Liver (tissue), 8 donors: ENCODE measurements at regions not wholly inside any gene's neighbourhood (a gene's known extent, or its start where the extent isn't known, plus 50 kb on each side); places are given as distances from the start of the nearest gene placed in this dataset.

ENCODE experiments used
- DNase-seq: peaks from one replicate; pipeline ENCODE4 v3.0.0-alpha.2; 2017; ENCODE audit warnings: low spot score
- H3K27ac ChIP-seq, 2 donors: one replicate each; pipeline ENCODE4 v1.7.0; 2013; ENCODE audit warnings: inconsistent platforms in 2 of 2, low read length in 2 of 2, control low read depth in 1 of 2, low read depth in 1 of 2, mild to moderate bottlenecking in 1 of 2
- H3K27me3 ChIP-seq, 4 donors: one replicate each; pipeline versions ENCODE4 v1.6.1 to v1.7.0; 2013; ENCODE audit warnings: low read length in 3 of 4, inconsistent platforms in 1 of 4, mild to moderate bottlenecking in 1 of 4, moderate library complexity in 1 of 4; ENCODE audit not compliant: control insufficient read depth in 4 of 4, insufficient read depth in 4 of 4
- H3K36me3 ChIP-seq, 4 donors: one replicate each; pipeline versions ENCODE4 v1.6.1 to v1.7.0; 2013; ENCODE audit warnings: low read length in 3 of 4, mild to moderate bottlenecking in 3 of 4, low read depth in 1 of 4, moderate library complexity in 1 of 4; ENCODE audit not compliant: control insufficient read depth in 4 of 4, insufficient read depth in 3 of 4
- H3K4me1 ChIP-seq, 4 donors: one replicate each; pipeline versions ENCODE4 v1.6.1 to v1.7.0; 2013; ENCODE audit warnings: low read length in 3 of 4, mild to moderate bottlenecking in 3 of 4, moderate library complexity in 1 of 4; ENCODE audit not compliant: control insufficient read depth in 4 of 4, insufficient read depth in 4 of 4
- H3K4me3 ChIP-seq, 3 donors: one replicate each; pipeline versions ENCODE4 v1.6.1 to v1.7.0; 2013; ENCODE audit warnings: low read length in 3 of 3, control low read depth in 1 of 3, low read depth in 1 of 3, mild to moderate bottlenecking in 1 of 3
- H3K9ac ChIP-seq, 2 donors: one replicate each; pipeline ENCODE4 v1.7.0; 2013; ENCODE audit warnings: low read length in 2 of 2, mild to moderate bottlenecking in 2 of 2, moderate library complexity in 2 of 2, control low read depth in 1 of 2, low read depth in 1 of 2
- H3K9me3 ChIP-seq, 4 donors: one replicate each; pipeline versions ENCODE4 v1.6.1 to v1.7.0; 2013; ENCODE audit warnings: low read length in 3 of 4; ENCODE audit not compliant: control insufficient read depth in 4 of 4
- ATF3 ChIP-seq: IDR thresholded peaks from 2 replicates; pipeline ENCODE4 v1.6.1; 2016; ENCODE audit warnings: antibody characterized with exemption
- CTCF ChIP-seq: fragments of 150-350 bp; IDR thresholded peaks from 2 replicates; pipeline ENCODE4 v1.5.1; 2017; ENCODE audit warnings: improper control_type of control experiment, low read depth, low read length; ENCODE audit not compliant: missing input control
- EGR1 ChIP-seq, 2 donors: IDR thresholded peaks; 2 replicates each; pipeline ENCODE4 v1.6.1; 2016 to 2018; ENCODE audit warnings: antibody characterized with exemption in 2 of 2, low read depth in 2 of 2
- FOXA1 ChIP-seq: IDR thresholded peaks from 2 replicates; pipeline ENCODE4 v1.6.1; 2016; ENCODE audit warnings: antibody characterized with exemption
- FOXA2 ChIP-seq: IDR thresholded peaks from 2 replicates; pipeline ENCODE4 v1.6.1; 2016; ENCODE audit warnings: antibody characterized with exemption
- GABPA ChIP-seq, 2 donors: IDR thresholded peaks in 1 of 2; conservative IDR thresholded peaks in 1 of 2; 2 replicates each; pipeline ENCODE4 v1.6.1; 2016; ENCODE audit warnings: antibody characterized with exemption in 2 of 2, mild to moderate bottlenecking in 1 of 2, moderate library complexity in 1 of 2
- HNF4A ChIP-seq, 2 donors: conservative IDR thresholded peaks; 2 replicates each; pipeline ENCODE4 v1.6.1; 2016; ENCODE audit warnings: antibody characterized with exemption in 2 of 2, mild to moderate bottlenecking in 2 of 2
- HNF4G ChIP-seq: IDR thresholded peaks from 2 replicates; pipeline ENCODE4 v1.6.1; 2016; ENCODE audit warnings: antibody characterized with exemption
- JUND ChIP-seq, 2 donors: IDR thresholded peaks; 2 replicates each; pipeline ENCODE4 v1.6.1; 2016; ENCODE audit warnings: antibody characterized with exemption in 2 of 2
- MAX ChIP-seq: IDR thresholded peaks from 2 replicates; pipeline ENCODE4 v1.6.1; 2016; ENCODE audit warnings: antibody characterized with exemption
- NR2F2 ChIP-seq: IDR thresholded peaks from 2 replicates; pipeline ENCODE4 v1.6.1; 2016; ENCODE audit warnings: antibody characterized with exemption
- RAD21 ChIP-seq, 2 donors: IDR thresholded peaks; 2 replicates each; pipeline ENCODE4 v1.6.1; 2016; ENCODE audit warnings: antibody characterized with exemption in 2 of 2, mild to moderate bottlenecking in 2 of 2
- REST ChIP-seq: IDR thresholded peaks from 2 replicates; pipeline ENCODE4 v1.6.1; 2016; ENCODE audit warnings: antibody characterized with exemption, mild to moderate bottlenecking
- RXRA ChIP-seq, 2 donors: IDR thresholded peaks; 2 replicates each; pipeline ENCODE4 v1.6.1; 2017 to 2018; ENCODE audit warnings: antibody characterized with exemption in 2 of 2, mild to moderate bottlenecking in 1 of 2
- SP1 ChIP-seq: IDR thresholded peaks from 2 replicates; pipeline ENCODE4 v1.6.1; 2018; ENCODE audit warnings: antibody characterized with exemption, mild to moderate bottlenecking
- TAF1 ChIP-seq: conservative IDR thresholded peaks from 2 replicates; pipeline ENCODE4 v1.6.1; 2016; ENCODE audit warnings: antibody characterized with exemption, mild to moderate bottlenecking
- YY1 ChIP-seq: IDR thresholded peaks from 2 replicates; pipeline ENCODE4 v1.6.1; 2016; ENCODE audit warnings: antibody characterized with exemption, mild to moderate bottlenecking
- ZBTB33 ChIP-seq: IDR thresholded peaks from 2 replicates; pipeline ENCODE4 v1.6.1; 2016; ENCODE audit warnings: antibody characterized with exemption
- WGBS: extraction: QIAGEN DNeasy Blood & Tissue Kit; methylation state at CpG from one replicate; pipeline ENCODE4 v1.1.7; 2013; 5-methylcytosine and 5-hydroxymethylcytosine counted together
- donor health status: healthy.
- donor health status: healthy.
- donor health status: healthy.
- donor health status: healthy.
- donor health status: healthy.

- no peak overlapping the region for H3K4me3 ChIP-seq
- H3K27ac ChIP-seq, result no peak overlapping the region
- WGBS, result 75% methylated on average over 4 of the region's 4 CpGs
- no peaks in the 10 kb centered on the region for H3K27me3 ChIP-seq
- H3K36me3 ChIP-seq, result no peaks in the 10 kb centered on the region
- no peak for TF ChIP-seq RXRA (IDR thresholded peaks at IDR 0.05)
- TF ChIP-seq ATF3, result no peak
- no peak for TF ChIP-seq FOXA2
- TF ChIP-seq YY1, result no peak
- no peak for TF ChIP-seq ZBTB33
- no peak for TF ChIP-seq NR2F2
- no peak for TF ChIP-seq FOXA1
- TF ChIP-seq TAF1, result no peak
- no peak for TF ChIP-seq MAX
- TF ChIP-seq EGR1 (IDR thresholded peaks at IDR 0.05; ENCODE audit: low read depth in 2 of 2), result no peak
- TF ChIP-seq RAD21 (IDR thresholded peaks at IDR 0.05), result no peak
- TF ChIP-seq CTCF, result no peak
- TF ChIP-seq HNF4G, result no peak
- no peak for TF ChIP-seq GABPA (IDR thresholded peaks at IDR 0.05 in 1 of 2, conservative IDR thresholded peaks at IDR 0.05 in 1 of 2)
- no peak for TF ChIP-seq JUND (IDR thresholded peaks at IDR 0.05)
- TF ChIP-seq SP1, result no peak
- TF ChIP-seq HNF4A (conservative IDR thresholded peaks at IDR 0.05), result no peak
- H3K9ac ChIP-seq, result no peak overlapping the region
- no peaks in the 10 kb centered on the region for H3K9me3 ChIP-seq
- DNase-seq, result no peak
- H3K4me1 ChIP-seq, result no peaks in the 10 kb centered on the region
These were observed 622.0 kb upstream of the BRINP3 start for GRCh38 chr1:191099696-191100095.

GRCh38 chr1:191101960-191102359 lies 624.3 kb upstream of the BRINP3 start:
- Histone ChIP-seq H3K27ac (no peak overlapping the region), H3K4me3 (no peak overlapping the region), H3K4me1 (no peaks in the 10 kb centered on the region), H3K36me3 (no peaks in the 10 kb centered on the region), H3K9ac (no peak overlapping the region), H3K9me3 (no peaks in the 10 kb centered on the region), H3K27me3 (no peaks in the 10 kb centered on the region)
- 64% methylated on average over 3 of the region's 3 CpGs for WGBS
- DNase-seq, result no peak
- no peak for TF ChIP-seq ATF3
- no peak for TF ChIP-seq RXRA (IDR thresholded peaks at IDR 0.05)
- TF ChIP-seq RAD21 (IDR thresholded peaks at IDR 0.05), result no peak
- TF ChIP-seq GABPA (IDR thresholded peaks at IDR 0.05 in 1 of 2, conservative IDR thresholded peaks at IDR 0.05 in 1 of 2), result no peak
- TF ChIP-seq YY1, result no peak
- no peak for TF ChIP-seq FOXA1
- TF ChIP-seq NR2F2, result no peak
- TF ChIP-seq EGR1 (IDR thresholded peaks at IDR 0.05; ENCODE audit: low read depth in 2 of 2), result no peak
- TF ChIP-seq MAX, result no peak
- TF ChIP-seq JUND (IDR thresholded peaks at IDR 0.05), result no peak
- TF ChIP-seq ZBTB33, result no peak
- no peak for TF ChIP-seq HNF4G
- no peak for TF ChIP-seq REST
- no peak for TF ChIP-seq FOXA2
- TF ChIP-seq TAF1, result no peak
- TF ChIP-seq HNF4A (conservative IDR thresholded peaks at IDR 0.05), result no peak
- TF ChIP-seq CTCF, result no peak
- no peak for TF ChIP-seq SP1
